ENCODE measurements at regions not wholly inside any gene's neighbourhood (a gene's known extent, or its start where the extent isn't known, plus 50 kb on each side); places are given as distances from the start of the nearest gene placed in this dataset.
"Not testable (repeated sequence)": the region's sequence is repeated elsewhere in the genome, so short reads cannot be mapped to it uniquely, and the experiment has no call there.

DNA sequence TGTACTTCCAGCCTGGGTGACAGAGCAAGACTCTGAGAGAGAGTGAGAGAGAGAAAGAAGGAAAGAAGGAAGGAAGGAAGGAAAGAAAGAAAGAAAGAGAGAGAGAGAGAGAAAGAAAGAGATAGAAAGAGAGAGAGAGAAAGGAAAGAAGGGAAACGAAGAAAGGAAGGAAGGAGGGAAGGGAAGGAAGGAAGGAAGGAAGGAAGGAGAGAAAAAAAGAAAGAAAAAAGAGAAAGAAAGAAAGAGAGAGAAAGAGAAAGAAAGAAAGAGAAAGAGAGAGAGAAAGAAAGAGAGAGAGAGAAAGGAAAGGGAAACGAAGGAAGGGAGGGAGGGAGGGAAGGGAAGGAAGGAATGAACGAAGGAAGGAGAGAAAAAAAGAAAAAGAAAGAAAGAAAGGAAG, 238.6 kb downstream of the ASMT start:
- Mint-ChIP-seq H3K9me3 (peaks cover 0 to 8% (median 0%) of the 10 kb centered on the region in 11 donors), H3K36me3 (no peaks in the 10 kb centered on the region), H3K4me1 (no peaks in the 10 kb centered on the region), H3K27me3 (peaks cover 0 to 18% (median 3%) of the 10 kb centered on the region in 5 donors), H3K4me3 (no peak overlapping the region), H3K27ac (no peak overlapping the region)
- DNase-seq (no peak), ATAC-seq (no peak)
- H3K27ac ChIP-seq (ENCODE audit: low read depth, low read length), result no peak overlapping the region
- no peaks in the 10 kb centered on the region for H3K9me3 ChIP-seq (ENCODE audit: control insufficient read depth in 2 of 3, low read length in 3 of 3)
- no peaks in the 10 kb centered on the region for H3K27me3 ChIP-seq (ENCODE audit: control insufficient read depth in 2 of 2, insufficient read depth in 2 of 2, low read length in 2 of 2)
- no peaks in the 10 kb centered on the region for H3K36me3 ChIP-seq (ENCODE audit: control insufficient read depth in 2 of 3, insufficient read depth in 3 of 3, low read length in 3 of 3)
- CTCF ChIA-PET, result no interaction called here
- intact Hi-C loops (cut with micrococcal nuclease), result no loop called here
- no peaks in the 10 kb centered on the region for H3K4me1 ChIP-seq (ENCODE audit: control insufficient read depth in 2 of 2, insufficient read depth in 2 of 2, low read length in 2 of 2)
- no peak overlapping the region for H3K4me3 ChIP-seq (ENCODE audit: low read length)
- POLR2A ChIA-PET, result no interaction called here

DNA sequence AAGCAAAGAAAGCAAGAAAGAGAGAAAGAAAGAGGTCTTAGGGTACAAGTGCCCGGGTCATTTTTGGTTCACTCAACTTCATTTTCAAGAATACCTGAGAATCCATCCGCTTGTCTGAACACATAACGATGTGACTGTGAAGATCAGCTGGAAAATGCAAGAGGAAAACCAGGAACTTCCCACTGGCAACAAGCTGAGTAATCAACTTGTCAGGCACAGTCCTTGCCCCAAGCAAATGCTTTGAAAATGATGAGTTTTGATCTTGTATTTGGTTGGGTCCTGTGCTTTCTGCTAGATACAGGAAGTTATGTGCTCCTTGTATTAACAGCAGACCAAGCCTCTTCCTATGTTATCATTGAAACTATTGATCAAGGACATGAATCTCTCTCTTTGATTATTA, 239.1 kb downstream of the ASMT start:
- H3K4me3 ChIP-seq (ENCODE audit: low read length), result no peak overlapping the region
- no peaks in the 10 kb centered on the region for H3K4me1 ChIP-seq (ENCODE audit: control insufficient read depth in 2 of 2, insufficient read depth in 2 of 2, low read length in 2 of 2)
- Mint-ChIP-seq H3K4me1 (no peaks in the 10 kb centered on the region), H3K9me3 (peaks cover 0 to 8% (median 0%) of the 10 kb centered on the region in 11 donors), H3K27ac (no peak overlapping the region), H3K36me3 (no peaks in the 10 kb centered on the region), H3K27me3 (peaks cover 0 to 20% (median 3%) of the 10 kb centered on the region in 5 donors), H3K4me3 (no peak overlapping the region)
- H3K36me3 ChIP-seq (ENCODE audit: control insufficient read depth in 2 of 3, insufficient read depth in 3 of 3, low read length in 3 of 3), result no peaks in the 10 kb centered on the region
- H3K9me3 ChIP-seq (ENCODE audit: control insufficient read depth in 2 of 3, low read length in 3 of 3), result no peaks in the 10 kb centered on the region
- ATAC-seq, result no peak
- CTCF ChIA-PET, result no interaction called here
- no peaks in the 10 kb centered on the region for H3K27me3 ChIP-seq (ENCODE audit: control insufficient read depth in 2 of 2, insufficient read depth in 2 of 2, low read length in 2 of 2)
- intact Hi-C loops (cut with micrococcal nuclease), result no loop called here
- POLR2A ChIA-PET, result no interaction called here
- DNase-seq, result no peak
- H3K27ac ChIP-seq (ENCODE audit: low read depth, low read length), result no peak overlapping the region

DNA sequence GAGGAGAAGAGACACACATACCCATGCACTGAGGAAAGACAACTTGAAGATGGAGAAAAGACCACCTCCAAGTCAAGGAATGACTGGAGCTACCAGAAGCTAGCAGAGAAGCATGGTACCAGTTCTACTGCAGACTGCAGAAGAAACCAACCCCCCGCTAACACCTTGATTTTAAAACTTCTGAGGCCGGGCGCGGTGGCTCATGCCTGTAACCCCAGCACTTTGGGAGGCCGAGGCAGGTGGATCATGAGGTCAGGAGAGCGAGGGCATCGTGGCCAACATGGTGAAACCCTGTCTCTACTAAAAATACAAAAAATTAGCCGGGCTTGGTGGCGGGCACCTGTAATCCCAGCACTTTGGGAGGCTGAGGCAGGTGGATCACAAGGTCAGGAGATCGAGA, 240.0 kb downstream of the ASMT start:
- H3K27ac ChIP-seq (ENCODE audit: low read depth, low read length); H3K27me3 ChIP-seq (ENCODE audit: control insufficient read depth in 2 of 2, insufficient read depth in 2 of 2, low read length in 2 of 2); H3K9me3 Mint-ChIP-seq; H3K27ac Mint-ChIP-seq; H3K9me3 ChIP-seq (ENCODE audit: control insufficient read depth in 2 of 3, low read length in 3 of 3); H3K4me1 Mint-ChIP-seq; H3K4me3 ChIP-seq (ENCODE audit: low read length); CTCF ChIA-PET; DNase-seq; H3K36me3 ChIP-seq (ENCODE audit: control insufficient read depth in 2 of 3, insufficient read depth in 3 of 3, low read length in 3 of 3); POLR2A ChIA-PET; H3K36me3 Mint-ChIP-seq; H3K4me3 Mint-ChIP-seq; H3K4me1 ChIP-seq (ENCODE audit: control insufficient read depth in 2 of 2, insufficient read depth in 2 of 2, low read length in 2 of 2); intact Hi-C loops (cut with micrococcal nuclease); ATAC-seq: not testable (repeated sequence)
- peaks cover 0 to 26% (median 9%) of the 10 kb centered on the region in 5 donors for H3K27me3 Mint-ChIP-seq

DNA sequence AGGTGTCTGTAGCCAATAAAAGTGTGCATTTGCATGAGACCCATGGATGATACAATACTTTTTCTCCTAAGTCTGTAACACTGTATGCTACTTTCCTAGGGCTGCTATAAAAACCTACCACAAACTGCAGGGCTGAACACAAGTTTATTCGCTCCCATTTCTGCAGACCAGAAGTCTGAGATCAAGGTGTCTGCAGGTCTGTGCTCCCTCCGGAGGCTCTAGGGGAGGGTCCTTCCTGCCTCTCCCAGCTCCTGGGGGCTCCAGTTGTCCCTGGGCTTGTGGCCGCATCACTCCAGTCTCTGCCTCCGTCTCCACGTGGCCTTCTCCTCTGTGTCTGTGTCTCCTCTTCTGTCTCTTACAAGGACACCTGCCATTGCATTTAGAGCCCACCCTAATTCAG, 244.4 kb downstream of the ASMT start:
- H3K9me3 ChIP-seq (ENCODE audit: control insufficient read depth in 2 of 3, low read length in 3 of 3); H3K4me1 Mint-ChIP-seq; H3K27ac ChIP-seq (ENCODE audit: low read depth, low read length); H3K4me3 ChIP-seq (ENCODE audit: low read length); H3K27ac Mint-ChIP-seq; H3K36me3 Mint-ChIP-seq; H3K4me3 Mint-ChIP-seq; DNase-seq; H3K4me1 ChIP-seq (ENCODE audit: control insufficient read depth in 2 of 2, insufficient read depth in 2 of 2, low read length in 2 of 2); H3K9me3 Mint-ChIP-seq; H3K36me3 ChIP-seq (ENCODE audit: control insufficient read depth in 2 of 3, insufficient read depth in 3 of 3, low read length in 3 of 3); CTCF ChIA-PET; intact Hi-C loops (cut with micrococcal nuclease); H3K27me3 ChIP-seq (ENCODE audit: control insufficient read depth in 2 of 2, insufficient read depth in 2 of 2, low read length in 2 of 2); POLR2A ChIA-PET; ATAC-seq: not testable (repeated sequence)
- peaks cover 0 to 42% (median 17%) of the 10 kb centered on the region in 5 donors for H3K27me3 Mint-ChIP-seq

DNA sequence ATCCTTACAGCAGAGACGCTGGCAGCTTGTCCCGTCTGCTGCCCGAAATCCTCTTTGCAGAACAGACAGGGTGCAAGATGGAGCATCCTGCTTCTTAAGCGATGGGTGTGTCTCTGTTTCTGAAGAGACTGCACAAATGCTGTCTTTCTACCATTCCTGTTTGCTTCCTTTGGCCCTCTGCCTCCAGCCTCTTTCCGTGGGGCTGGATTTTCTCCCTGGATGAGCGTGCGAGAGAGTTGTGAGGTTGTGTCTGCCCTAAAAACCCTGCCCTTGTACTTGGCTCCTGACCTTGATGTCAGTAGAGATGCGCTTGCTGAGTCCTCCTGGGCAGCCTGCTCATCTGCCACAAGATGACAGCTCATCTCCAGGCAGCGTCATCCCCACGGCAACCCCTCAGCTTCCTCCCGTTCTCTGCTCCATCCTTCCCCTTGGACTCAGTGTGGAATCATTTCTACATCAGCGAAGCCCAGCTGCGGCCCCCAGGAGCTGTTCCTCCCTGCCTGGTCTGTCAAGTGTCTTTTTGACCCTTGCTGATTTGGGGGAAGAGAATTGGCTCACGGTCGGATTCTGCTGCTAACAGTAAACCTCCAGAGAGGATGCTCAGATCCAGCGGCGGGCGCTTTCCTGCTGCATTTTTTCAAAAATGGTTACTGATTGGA, 246.2 kb downstream of the ASMT start:
- ATAC-seq (no peak), DNase-seq (no peak)
- H3K27ac Mint-ChIP-seq, result no peak overlapping the region
- H3K9me3 Mint-ChIP-seq, result peaks cover 0 to 4% (median 0%) of the 10 kb centered on the region in 11 donors
- Histone ChIP-seq H3K36me3 (ENCODE audit: control insufficient read depth in 2 of 3, insufficient read depth in 3 of 3, low read length in 3 of 3) (no peaks in the 10 kb centered on the region), H3K4me3 (ENCODE audit: low read length) (no peak overlapping the region), H3K4me1 (ENCODE audit: control insufficient read depth in 2 of 2, insufficient read depth in 2 of 2, low read length in 2 of 2) (no peaks in the 10 kb centered on the region), H3K27ac (ENCODE audit: low read depth, low read length) (no peak overlapping the region), H3K27me3 (ENCODE audit: control insufficient read depth in 2 of 2, insufficient read depth in 2 of 2, low read length in 2 of 2) (no peaks in the 10 kb centered on the region), H3K9me3 (ENCODE audit: control insufficient read depth in 2 of 3, low read length in 3 of 3) (no peaks in the 10 kb centered on the region)
- H3K4me1 Mint-ChIP-seq, result peaks cover 0 to 7% (median 0%) of the 10 kb centered on the region in 7 donors
- intact Hi-C loops (cut with micrococcal nuclease), result no loop called here
- H3K27me3 Mint-ChIP-seq, result peaks cover 0 to 51% (median 17%) of the 10 kb centered on the region in 5 donors
- CTCF ChIA-PET, result no interaction called here
- no peaks in the 10 kb centered on the region for H3K36me3 Mint-ChIP-seq
- POLR2A ChIA-PET, result no interaction called here
- no peak overlapping the region for H3K4me3 Mint-ChIP-seq

DNA sequence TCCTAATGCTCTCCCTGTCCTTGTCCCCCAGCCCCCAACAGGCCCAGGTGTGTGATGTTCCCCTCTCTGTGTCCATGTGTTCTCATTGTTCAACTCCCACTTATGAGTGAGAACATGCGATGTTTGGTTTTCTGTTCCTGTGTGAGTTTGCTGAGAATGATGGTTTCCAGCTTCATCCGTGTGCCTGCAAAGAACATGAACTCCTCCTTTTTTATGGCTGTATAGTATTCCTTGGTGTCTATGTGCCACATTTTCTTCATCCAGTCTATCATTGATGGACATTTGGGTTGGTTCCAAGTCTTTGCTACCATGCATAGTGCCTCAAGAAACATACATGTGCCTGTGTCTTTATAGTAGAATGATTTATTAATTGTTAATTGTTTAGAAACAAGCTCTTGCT, 249.1 kb downstream of the ASMT start:
- CTCF ChIA-PET; H3K4me1 ChIP-seq (ENCODE audit: control insufficient read depth in 2 of 2, insufficient read depth in 2 of 2, low read length in 2 of 2); H3K4me1 Mint-ChIP-seq; ATAC-seq; DNase-seq; H3K9me3 ChIP-seq (ENCODE audit: control insufficient read depth in 2 of 3, low read length in 3 of 3); H3K27ac Mint-ChIP-seq; H3K27ac ChIP-seq (ENCODE audit: low read depth, low read length); H3K36me3 Mint-ChIP-seq; POLR2A ChIA-PET; intact Hi-C loops (cut with micrococcal nuclease); H3K27me3 ChIP-seq (ENCODE audit: control insufficient read depth in 2 of 2, insufficient read depth in 2 of 2, low read length in 2 of 2); H3K4me3 ChIP-seq (ENCODE audit: low read length); H3K9me3 Mint-ChIP-seq; H3K36me3 ChIP-seq (ENCODE audit: control insufficient read depth in 2 of 3, insufficient read depth in 3 of 3, low read length in 3 of 3); H3K4me3 Mint-ChIP-seq: not testable (repeated sequence)
- H3K27me3 Mint-ChIP-seq, result peaks cover 0 to 43% (median 17%) of the 10 kb centered on the region in 5 donors

DNA sequence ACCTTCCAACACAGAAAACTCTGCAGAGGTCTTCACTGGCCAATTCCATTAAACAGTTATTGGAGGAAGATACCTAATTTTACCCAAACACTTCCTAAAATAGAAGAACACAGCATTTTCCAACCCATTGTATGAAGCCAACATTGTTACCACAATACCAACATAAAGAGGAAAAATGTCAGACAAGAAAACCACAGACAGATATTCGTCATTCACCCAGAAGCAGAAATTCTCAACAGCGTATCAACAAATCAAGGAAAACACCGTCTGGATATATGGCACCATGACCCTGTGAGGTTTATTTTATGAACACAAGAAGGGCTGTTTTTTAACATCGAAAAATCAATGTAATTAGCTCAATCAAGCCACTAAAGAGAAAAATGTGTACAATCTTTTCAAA, 255.6 kb downstream of the ASMT start:
- Mint-ChIP-seq H3K4me1 (peaks cover 0 to 6% (median 0%) of the 10 kb centered on the region in 7 donors), H3K36me3 (no peaks in the 10 kb centered on the region), H3K27ac (no peak overlapping the region), H3K27me3 (peaks cover 0 to 5% (median 0%) of the 10 kb centered on the region in 5 donors), H3K4me3 (no peak overlapping the region), H3K9me3 (peaks cover 0 to 14% (median 0%) of the 10 kb centered on the region in 11 donors)
- Histone ChIP-seq H3K27me3 (ENCODE audit: control insufficient read depth in 2 of 2, insufficient read depth in 2 of 2, low read length in 2 of 2) (no peaks in the 10 kb centered on the region), H3K4me1 (ENCODE audit: control insufficient read depth in 2 of 2, insufficient read depth in 2 of 2, low read length in 2 of 2) (no peaks in the 10 kb centered on the region), H3K36me3 (ENCODE audit: control insufficient read depth in 2 of 3, insufficient read depth in 3 of 3, low read length in 3 of 3) (no peaks in the 10 kb centered on the region), H3K4me3 (ENCODE audit: low read length) (no peak overlapping the region), H3K9me3 (ENCODE audit: control insufficient read depth in 2 of 3, low read length in 3 of 3) (no peaks in the 10 kb centered on the region), H3K27ac (ENCODE audit: low read depth, low read length) (no peak overlapping the region)
- POLR2A ChIA-PET, result no interaction called here
- DNase-seq (no peak), ATAC-seq (no peak)
- intact Hi-C loops (cut with micrococcal nuclease), result no loop called here
- CTCF ChIA-PET, result no interaction called here
